HG02870 (cell line): ENCODE measurements at regions not wholly inside any gene's neighbourhood (a gene's known extent, or its start where the extent isn't known, plus 50 kb on each side); places are given as distances from the start of the nearest gene placed in this dataset.
"Not testable (repeated sequence)": the region's sequence is repeated elsewhere in the genome, so short reads cannot be mapped to it uniquely, and the experiment has no call there.

ENCODE experiments used
- ATAC-seq: cut with Tn5 transposase; IDR thresholded peaks from one replicate; pipeline ENCODE4 v1.9.1; 2021; ENCODE audit warnings: mild to moderate bottlenecking, moderate library complexity; ENCODE audit not compliant: unreplicated experiment

GRCh38 chr11:97902828-97903227 lies 1117.9 kb upstream of the CNTN5 start:
- no peak for ATAC-seq

GRCh38 chr11:97905101-97905500 lies 1115.6 kb upstream of the CNTN5 start:
- no peak for ATAC-seq

GRCh38 chr11:97905671-97906070 lies 1115.1 kb upstream of the CNTN5 start:
- ATAC-seq: no peak

- ATAC-seq: no peak
Measured at GRCh38 chr11:97908354-97908753, 1112.4 kb upstream of the CNTN5 start.

DNA sequence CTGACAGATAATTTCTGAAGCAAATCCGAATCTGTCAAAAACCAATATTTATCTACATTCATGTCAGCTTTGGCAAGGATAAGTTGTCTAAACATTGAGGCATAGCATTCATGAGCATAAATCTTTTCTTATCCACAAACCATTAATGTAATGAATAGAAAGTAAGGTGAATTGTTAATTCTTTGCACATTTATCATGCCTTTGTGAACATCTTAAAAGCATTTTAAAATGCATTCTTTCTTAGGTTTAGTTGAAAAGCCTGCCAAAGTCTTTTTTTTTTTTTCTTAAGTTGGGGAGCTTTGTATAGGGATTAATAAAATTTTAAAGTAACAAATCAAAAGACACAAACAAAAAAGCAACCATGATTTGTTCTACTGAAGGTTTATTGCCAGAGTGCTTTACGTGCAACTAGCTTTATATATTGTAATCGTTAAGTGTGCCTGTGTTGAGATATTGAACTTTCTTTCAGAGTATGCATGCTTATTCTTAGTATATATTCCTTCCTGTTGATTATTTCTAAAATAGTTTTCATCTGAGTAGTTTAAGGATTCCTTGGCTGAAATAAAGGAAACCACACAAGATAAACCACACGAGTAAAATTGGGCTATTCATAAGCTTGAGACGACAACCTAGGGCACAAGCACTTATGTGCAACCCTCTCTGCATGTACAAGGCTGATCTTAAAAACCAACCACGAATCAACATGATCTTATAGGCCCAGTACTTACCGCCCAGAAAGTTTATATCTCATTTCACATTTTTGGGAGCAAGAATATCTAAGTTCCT lies 1110.9 kb upstream of the CNTN5 start:
- no peak for ATAC-seq

GRCh38 chr11:97912629-97913028 lies 1108.1 kb upstream of the CNTN5 start:
- ATAC-seq: no peak

DNA sequence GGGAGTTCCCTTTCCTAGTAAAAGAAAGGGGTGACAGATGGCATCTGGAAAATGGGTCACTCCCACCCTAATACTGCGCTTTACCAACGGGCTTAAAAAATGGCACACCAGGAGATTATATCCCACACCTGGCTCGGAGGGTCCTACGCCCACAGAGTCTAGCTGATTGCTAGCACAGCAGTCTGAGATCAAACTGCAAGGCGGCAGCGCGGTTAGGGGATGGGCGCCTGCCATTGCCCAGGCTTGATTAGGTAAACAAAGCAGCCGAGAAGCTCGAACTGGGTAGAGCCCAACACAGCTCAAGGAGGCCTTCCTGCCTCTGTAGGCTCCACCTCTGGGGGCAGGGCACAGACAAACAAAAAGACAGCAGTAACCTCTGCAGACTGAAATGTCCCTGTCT lies 1097.8 kb upstream of the CNTN5 start:
- not testable (repeated sequence) for ATAC-seq

GRCh38 chr11:97934572-97935208 lies 1086.1 kb upstream of the CNTN5 start:
- no peak for ATAC-seq

GRCh38 chr11:97937501-97937900 lies 1083.2 kb upstream of the CNTN5 start:
- ATAC-seq: no peak

DNA sequence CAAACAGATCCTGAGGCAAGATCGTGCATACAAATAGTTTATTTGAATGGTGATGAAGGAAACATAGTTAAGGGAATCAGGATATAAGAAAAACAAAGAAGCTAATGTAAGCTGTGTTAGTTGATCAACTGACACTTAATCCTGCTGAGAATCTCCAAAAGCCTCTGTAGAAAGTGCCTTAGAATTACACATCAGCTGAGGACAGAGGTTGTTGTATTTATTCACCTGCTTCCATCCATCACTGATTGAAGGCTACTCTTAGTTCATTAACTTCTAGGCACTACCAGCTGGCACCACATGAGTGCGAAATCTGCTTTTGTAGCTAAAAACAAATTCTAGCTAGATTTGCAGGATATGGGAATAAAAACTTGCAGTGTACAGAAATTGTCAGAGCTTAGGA lies 1082.0 kb upstream of the CNTN5 start:
- ATAC-seq: no peak

- no peak for ATAC-seq
Measured at GRCh38 chr11:97943493-97943892, 1077.3 kb upstream of the CNTN5 start.

DNA sequence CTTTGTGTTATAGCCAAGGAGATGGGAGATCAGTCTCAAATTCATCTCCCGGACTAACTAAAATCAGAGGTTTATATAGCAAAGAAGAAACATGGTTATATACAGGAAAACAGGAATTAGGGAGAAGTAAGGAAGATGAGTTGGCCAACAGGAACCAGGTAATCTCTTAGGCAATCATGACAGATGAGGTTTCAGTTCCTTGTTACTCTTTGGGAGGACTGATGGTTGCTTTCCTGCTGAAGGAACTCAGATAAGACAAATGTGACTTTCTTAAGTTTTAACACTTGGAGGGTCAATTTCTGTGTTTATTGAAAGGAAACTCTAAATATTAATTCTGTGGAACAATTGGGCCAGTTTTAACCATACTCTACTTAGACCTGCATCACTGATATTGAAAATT lies 1072.0 kb upstream of the CNTN5 start:
- ATAC-seq: no peak

- no peak for ATAC-seq
Measured at GRCh38 chr11:97955595-97955994, 1065.2 kb upstream of the CNTN5 start.

DNA sequence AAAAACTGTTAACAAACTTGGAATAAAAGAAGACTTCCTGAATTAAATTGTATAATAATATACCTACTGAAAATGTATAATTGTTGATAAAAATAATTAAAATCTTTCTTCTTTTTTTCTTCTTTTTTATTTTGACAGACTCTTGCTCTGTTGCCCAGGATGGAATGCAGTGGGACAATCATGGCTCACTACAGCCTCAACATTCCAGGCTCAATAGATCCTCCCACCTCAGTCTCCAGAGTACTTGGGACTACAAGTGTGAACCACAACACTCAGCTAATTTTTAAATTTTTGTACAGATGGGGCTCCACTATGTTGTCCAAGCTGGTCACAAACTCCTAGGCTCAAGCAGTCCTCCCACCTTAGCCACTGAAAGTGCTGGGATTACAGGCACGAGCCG lies 1063.8 kb upstream of the CNTN5 start:
- ATAC-seq: no peak

DNA sequence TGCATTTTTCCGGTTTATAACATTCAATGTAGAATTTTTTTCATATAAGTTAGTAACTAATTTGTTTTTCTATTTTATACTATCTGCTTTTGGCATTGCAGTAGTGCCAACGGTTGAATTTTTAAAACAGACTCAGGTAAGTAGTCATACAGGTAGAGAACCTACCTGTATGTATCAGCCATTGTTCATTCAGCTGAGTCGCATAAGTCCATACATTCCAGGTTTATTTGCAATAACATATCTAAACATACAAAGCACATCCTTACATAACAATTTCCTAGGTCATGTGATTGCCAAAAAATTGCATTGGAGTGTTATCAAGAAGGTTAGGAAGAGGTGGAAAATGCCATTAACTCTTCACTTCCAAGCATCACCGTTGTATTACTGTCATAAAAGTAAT lies 1059.3 kb upstream of the CNTN5 start:
- no peak for ATAC-seq

DNA sequence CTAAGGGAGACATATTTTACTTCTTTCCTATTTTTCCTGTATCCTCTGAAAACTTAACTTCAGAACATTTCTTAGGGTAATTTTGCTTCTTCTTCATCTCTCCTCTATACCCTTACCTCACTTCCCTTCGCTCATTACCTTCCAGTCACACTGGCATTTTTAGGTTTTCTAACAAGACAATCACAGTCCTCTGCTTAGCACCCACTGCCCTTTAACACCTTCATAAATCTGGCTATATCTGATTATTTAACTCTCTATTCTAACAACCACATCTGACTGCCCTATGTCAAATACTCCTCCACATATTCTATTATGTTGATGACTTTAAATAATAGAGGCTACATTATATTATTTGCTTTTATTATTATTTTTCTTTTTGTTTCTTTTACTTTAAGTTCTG lies 1058.0 kb upstream of the CNTN5 start:
- ATAC-seq: no peak

GRCh38 chr11:97963528-97964331 lies 1057.0 kb upstream of the CNTN5 start:
- no peak for ATAC-seq

DNA sequence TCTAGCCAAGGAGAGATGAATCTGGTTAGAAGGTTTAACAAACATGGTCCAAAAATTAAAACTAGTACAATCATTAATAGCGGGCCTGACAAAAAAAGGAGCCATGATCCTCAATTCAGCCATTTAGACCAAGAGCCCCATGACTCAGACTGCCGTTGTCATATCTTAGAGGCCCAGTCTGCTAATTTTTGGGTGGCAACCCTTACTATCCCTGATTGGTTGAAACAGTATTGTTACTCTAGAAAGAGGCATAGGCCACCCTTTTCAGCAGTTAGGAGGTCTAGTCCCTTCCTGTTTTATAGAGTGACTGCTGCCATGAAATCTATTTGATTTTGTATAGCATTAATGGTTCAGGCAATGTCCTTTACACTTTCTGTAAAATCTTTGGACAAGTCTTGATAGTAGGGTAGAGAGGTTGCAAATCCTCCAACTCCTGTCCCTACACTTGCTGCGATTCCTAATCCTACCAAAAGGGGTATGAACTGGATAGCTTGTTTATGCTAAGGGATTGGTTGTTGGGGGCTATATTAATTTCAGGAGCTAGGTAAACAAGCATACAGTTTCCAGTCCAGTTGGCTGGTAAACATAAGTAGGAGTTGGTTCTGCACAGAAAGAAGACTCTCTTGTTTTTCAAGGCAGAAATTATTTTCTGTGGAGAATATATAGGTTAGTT lies 1056.3 kb upstream of the CNTN5 start:
- no peak for ATAC-seq

DNA sequence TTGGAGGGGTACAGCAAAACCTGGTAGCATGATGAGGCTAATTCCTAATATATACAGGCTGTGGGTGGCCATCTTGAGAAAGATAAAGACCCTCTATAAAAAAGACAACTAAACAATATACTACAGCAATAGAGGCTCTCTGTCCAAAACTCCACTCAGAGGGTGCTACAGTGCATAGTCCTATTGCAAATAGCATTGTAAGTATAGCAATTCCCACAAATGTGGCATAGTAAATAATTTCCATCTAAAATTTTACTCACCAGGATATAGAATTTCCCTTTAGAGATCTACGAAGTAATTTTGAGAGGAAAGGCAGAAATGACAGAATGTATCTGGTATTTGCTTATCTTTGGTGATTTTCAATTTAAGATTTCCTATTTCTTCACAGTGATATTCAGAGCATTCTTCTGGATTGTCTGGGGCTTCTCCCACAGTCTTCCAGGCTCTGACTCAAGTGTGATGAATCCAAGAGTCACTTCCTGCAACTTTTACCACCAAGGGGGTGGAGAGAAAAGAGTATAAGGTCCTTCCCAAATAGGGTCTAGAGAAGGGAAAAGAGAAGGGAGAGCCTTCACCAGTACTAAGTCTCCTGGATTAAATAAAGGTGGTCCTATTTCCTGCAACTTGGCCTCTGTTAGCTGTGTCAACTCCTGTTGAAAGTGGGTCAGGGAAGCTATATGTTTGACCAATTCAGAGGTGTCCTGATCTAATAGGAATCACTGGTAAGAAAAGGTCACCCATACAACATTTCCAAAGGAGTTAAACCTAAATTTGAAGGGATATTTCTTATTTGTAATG lies 1054.7 kb upstream of the CNTN5 start:
- no peak for ATAC-seq

DNA sequence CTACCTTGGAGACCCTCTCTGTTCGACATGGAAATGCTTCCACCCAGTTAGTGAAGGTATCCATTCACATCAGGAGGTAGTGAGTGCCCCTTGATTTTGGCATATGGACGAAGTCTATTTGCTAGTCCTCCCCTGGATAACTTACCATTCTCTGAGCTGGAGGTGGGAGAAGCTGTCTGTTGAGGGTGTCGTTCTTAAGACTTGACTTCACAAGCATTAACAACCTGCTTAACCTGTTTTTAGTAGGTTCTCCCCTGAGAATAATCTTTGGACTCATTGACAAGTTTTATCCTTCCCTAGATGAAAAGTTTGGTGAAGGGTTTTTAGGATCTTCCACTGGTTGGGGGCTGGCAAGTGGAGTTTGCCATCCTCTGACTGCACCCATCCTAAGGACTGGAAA lies 1053.8 kb upstream of the CNTN5 start:
- no peak for ATAC-seq
